ENCODE measurements at regions not wholly inside any gene's neighbourhood (a gene's known extent, or its start where the extent isn't known, plus 50 kb on each side); places are given as distances from the start of the nearest gene placed in this dataset.

DNA sequence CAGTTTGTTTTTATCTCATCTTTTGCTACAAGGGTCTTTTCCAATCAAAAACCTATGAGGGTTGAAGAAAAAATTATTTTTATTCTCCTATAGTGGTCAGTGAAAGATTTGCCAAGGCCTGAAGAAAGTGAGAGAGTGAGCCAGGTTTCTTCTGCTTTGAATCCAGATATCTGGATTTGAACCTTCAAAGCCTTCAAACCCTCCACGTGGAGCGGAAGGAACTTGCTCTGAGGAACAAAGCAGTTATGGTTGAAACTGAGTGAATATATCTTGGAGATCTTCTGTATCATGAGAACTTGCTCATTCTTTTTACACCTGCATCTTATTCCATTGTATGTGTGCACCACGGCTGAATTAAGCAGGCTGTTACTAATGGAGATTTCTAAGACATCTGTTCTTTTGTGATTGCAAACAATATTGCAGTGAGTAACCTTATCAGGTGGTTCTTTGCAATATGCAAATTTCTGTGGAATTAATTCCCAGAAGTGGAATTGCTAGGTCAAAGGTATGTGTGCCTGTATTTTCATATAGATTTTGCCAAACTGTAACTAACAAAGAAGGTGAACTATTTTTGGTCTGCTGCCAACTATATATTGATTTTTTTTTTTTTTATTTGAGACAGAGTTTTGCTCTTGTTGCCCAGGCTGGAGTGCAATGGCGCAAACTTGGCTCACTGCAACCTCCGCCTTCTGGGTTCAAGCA lies 147.9 kb downstream of the B3GNT2 start (continued):
- TF ChIP-seq, protein P1, sequence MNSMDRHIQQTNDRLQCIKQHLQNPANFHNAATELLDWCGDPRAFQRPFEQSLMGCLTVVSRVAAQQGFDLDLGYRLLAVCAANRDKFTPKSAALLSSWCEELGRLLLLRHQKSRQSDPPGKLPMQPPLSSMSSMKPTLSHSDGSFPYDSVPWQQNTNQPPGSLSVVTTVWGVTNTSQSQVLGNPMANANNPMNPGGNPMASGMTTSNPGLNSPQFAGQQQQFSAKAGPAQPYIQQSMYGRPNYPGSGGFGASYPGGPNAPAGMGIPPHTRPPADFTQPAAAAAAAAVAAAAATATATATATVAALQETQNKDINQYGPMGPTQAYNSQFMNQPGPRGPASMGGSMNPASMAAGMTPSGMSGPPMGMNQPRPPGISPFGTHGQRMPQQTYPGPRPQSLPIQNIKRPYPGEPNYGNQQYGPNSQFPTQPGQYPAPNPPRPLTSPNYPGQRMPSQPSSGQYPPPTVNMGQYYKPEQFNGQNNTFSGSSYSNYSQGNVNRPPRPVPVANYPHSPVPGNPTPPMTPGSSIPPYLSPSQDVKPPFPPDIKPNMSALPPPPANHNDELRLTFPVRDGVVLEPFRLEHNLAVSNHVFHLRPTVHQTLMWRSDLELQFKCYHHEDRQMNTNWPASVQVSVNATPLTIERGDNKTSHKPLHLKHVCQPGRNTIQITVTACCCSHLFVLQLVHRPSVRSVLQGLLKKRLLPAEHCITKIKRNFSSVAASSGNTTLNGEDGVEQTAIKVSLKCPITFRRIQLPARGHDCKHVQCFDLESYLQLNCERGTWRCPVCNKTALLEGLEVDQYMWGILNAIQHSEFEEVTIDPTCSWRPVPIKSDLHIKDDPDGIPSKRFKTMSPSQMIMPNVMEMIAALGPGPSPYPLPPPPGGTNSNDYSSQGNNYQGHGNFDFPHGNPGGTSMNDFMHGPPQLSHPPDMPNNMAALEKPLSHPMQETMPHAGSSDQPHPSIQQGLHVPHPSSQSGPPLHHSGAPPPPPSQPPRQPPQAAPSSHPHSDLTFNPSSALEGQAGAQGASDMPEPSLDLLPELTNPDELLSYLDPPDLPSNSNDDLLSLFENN (IDR thresholded peaks at IDR 0.05; ENCODE audit: low read depth in 2 of 2, low read length in 2 of 2) = no peak
- TF ChIP-seq NR2C2 (CRISPR knock-in tag; IDR thresholded peaks at IDR 0.05) (no peak), NR2C2 (tag; IDR thresholded peaks at IDR 0.05) (no peak), ETV1 (tag; conservative IDR thresholded peaks at IDR 0.05; ENCODE audit: low read depth) (no peak), MCM3 (IDR thresholded peaks at IDR 0.05) (no peak), ZKSCAN3 (CRISPR knock-in tag; IDR thresholded peaks at IDR 0.05) (no peak), GTF2A2 (tag; IDR thresholded peaks at IDR 0.05) (no peak), PTTG1 (tag; IDR thresholded peaks at IDR 0.05; ENCODE audit: low read depth) (no peak), XRCC5 (IDR thresholded peaks at IDR 0.05; ENCODE audit: low read depth, low read length) (no peak), HSF4 (CRISPR knock-in tag; IDR thresholded peaks at IDR 0.05; ENCODE audit: borderline replicate concordance) (no peak), ZFP36 (IDR thresholded peaks at IDR 0.05; ENCODE audit: low read depth, low read length, partially characterized antibody) (no peak), ZNF766 (CRISPR knock-in tag; conservative IDR thresholded peaks at IDR 0.05) (no peak)
- TF ChIP-seq, protein P2, sequence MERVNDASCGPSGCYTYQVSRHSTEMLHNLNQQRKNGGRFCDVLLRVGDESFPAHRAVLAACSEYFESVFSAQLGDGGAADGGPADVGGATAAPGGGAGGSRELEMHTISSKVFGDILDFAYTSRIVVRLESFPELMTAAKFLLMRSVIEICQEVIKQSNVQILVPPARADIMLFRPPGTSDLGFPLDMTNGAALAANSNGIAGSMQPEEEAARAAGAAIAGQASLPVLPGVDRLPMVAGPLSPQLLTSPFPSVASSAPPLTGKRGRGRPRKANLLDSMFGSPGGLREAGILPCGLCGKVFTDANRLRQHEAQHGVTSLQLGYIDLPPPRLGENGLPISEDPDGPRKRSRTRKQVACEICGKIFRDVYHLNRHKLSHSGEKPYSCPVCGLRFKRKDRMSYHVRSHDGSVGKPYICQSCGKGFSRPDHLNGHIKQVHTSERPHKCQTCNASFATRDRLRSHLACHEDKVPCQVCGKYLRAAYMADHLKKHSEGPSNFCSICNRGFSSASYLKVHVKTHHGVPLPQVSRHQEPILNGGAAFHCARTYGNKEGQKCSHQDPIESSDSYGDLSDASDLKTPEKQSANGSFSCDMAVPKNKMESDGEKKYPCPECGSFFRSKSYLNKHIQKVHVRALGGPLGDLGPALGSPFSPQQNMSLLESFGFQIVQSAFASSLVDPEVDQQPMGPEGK (CRISPR knock-in tag; IDR thresholded peaks at IDR 0.05; ENCODE audit: borderline replicate concordance) = no peak
- TF ChIP-seq, protein P3, sequence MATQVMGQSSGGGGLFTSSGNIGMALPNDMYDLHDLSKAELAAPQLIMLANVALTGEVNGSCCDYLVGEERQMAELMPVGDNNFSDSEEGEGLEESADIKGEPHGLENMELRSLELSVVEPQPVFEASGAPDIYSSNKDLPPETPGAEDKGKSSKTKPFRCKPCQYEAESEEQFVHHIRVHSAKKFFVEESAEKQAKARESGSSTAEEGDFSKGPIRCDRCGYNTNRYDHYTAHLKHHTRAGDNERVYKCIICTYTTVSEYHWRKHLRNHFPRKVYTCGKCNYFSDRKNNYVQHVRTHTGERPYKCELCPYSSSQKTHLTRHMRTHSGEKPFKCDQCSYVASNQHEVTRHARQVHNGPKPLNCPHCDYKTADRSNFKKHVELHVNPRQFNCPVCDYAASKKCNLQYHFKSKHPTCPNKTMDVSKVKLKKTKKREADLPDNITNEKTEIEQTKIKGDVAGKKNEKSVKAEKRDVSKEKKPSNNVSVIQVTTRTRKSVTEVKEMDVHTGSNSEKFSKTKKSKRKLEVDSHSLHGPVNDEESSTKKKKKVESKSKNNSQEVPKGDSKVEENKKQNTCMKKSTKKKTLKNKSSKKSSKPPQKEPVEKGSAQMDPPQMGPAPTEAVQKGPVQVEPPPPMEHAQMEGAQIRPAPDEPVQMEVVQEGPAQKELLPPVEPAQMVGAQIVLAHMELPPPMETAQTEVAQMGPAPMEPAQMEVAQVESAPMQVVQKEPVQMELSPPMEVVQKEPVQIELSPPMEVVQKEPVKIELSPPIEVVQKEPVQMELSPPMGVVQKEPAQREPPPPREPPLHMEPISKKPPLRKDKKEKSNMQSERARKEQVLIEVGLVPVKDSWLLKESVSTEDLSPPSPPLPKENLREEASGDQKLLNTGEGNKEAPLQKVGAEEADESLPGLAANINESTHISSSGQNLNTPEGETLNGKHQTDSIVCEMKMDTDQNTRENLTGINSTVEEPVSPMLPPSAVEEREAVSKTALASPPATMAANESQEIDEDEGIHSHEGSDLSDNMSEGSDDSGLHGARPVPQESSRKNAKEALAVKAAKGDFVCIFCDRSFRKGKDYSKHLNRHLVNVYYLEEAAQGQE (IDR thresholded peaks at IDR 0.05; ENCODE audit: borderline replicate concordance) = no peak
- TF ChIP-seq, protein P3 (CRISPR knock-in tag; IDR thresholded peaks at IDR 0.05; ENCODE audit: low read depth) = no peak
